ENCODE measurements at regions not wholly inside any gene's neighbourhood (a gene's known extent, or its start where the extent isn't known, plus 50 kb on each side); places are given as distances from the start of the nearest gene placed in this dataset.
A peak's percentile ranks its signal among the peaks of the same experiment; 100 is the strongest.

GRCh38 chr10:118870467-118871243 lies 115.9 kb upstream of the CACUL1 start:
- Histone ChIP-seq H3K27me3 (ENCODE audit: insufficient read depth, poor library complexity, severe bottlenecking) (no peaks in the 10 kb centered on the region), H3K4me3 (replicated peaks; ENCODE audit: insufficient read depth, low read length) (no peak overlapping the region), H3K27ac (replicated peaks) (peak overlapping the region; percentile 0; the same call in 1 of the 2 replicates)
- TF ChIP-seq, protein P1, sequence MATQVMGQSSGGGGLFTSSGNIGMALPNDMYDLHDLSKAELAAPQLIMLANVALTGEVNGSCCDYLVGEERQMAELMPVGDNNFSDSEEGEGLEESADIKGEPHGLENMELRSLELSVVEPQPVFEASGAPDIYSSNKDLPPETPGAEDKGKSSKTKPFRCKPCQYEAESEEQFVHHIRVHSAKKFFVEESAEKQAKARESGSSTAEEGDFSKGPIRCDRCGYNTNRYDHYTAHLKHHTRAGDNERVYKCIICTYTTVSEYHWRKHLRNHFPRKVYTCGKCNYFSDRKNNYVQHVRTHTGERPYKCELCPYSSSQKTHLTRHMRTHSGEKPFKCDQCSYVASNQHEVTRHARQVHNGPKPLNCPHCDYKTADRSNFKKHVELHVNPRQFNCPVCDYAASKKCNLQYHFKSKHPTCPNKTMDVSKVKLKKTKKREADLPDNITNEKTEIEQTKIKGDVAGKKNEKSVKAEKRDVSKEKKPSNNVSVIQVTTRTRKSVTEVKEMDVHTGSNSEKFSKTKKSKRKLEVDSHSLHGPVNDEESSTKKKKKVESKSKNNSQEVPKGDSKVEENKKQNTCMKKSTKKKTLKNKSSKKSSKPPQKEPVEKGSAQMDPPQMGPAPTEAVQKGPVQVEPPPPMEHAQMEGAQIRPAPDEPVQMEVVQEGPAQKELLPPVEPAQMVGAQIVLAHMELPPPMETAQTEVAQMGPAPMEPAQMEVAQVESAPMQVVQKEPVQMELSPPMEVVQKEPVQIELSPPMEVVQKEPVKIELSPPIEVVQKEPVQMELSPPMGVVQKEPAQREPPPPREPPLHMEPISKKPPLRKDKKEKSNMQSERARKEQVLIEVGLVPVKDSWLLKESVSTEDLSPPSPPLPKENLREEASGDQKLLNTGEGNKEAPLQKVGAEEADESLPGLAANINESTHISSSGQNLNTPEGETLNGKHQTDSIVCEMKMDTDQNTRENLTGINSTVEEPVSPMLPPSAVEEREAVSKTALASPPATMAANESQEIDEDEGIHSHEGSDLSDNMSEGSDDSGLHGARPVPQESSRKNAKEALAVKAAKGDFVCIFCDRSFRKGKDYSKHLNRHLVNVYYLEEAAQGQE (IDR thresholded peaks at IDR 0.05; ENCODE audit: insufficient replicate concordance, low read depth) = no peak
- TF ChIP-seq GABPA (IDR thresholded peaks at IDR 0.05; ENCODE audit: low read depth) (no peak; the same call in 1 of the 2 replicates), POLR2AphosphoS5 (IDR thresholded peaks at IDR 0.05; ENCODE audit: low read depth) (peak; percentile 55; the same call in 1 of the 2 replicates), SPI1 (IDR thresholded peaks at IDR 0.05; ENCODE audit: borderline replicate concordance, low read depth) (peak; percentile 73; the same call in 1 of the 2 replicates), CTCF (IDR thresholded peaks at IDR 0.05; ENCODE audit: insufficient read depth, low read length) (no peak)
- DNase-seq (ENCODE audit: low read depth in 1 of 2, low spot score in 1 of 2) = peak; percentile 82 to 89

GRCh38 chr10:118871244-118871865 lies 116.6 kb upstream of the CACUL1 start:
- 0 out of 2 replicates have a peak overlapping the region, but pooled peaks have one; percentile 19 for H3K27ac ChIP-seq (replicated peaks)
- H3K4me3 ChIP-seq (replicated peaks; ENCODE audit: insufficient read depth, low read length) = no peak overlapping the region
- no peaks in the 10 kb centered on the region for H3K27me3 ChIP-seq (ENCODE audit: insufficient read depth, poor library complexity, severe bottlenecking)
- TF ChIP-seq CTCF (IDR thresholded peaks at IDR 0.05; ENCODE audit: insufficient read depth, low read length) (no peak), GABPA (IDR thresholded peaks at IDR 0.05; ENCODE audit: low read depth) (no peak), POLR2AphosphoS5 (IDR thresholded peaks at IDR 0.05; ENCODE audit: low read depth) (no peak), SPI1 (IDR thresholded peaks at IDR 0.05; ENCODE audit: borderline replicate concordance, low read depth) (peak; percentile 66)
- no peak for DNase-seq (ENCODE audit: low read depth in 1 of 2, low spot score in 1 of 2)

DNA sequence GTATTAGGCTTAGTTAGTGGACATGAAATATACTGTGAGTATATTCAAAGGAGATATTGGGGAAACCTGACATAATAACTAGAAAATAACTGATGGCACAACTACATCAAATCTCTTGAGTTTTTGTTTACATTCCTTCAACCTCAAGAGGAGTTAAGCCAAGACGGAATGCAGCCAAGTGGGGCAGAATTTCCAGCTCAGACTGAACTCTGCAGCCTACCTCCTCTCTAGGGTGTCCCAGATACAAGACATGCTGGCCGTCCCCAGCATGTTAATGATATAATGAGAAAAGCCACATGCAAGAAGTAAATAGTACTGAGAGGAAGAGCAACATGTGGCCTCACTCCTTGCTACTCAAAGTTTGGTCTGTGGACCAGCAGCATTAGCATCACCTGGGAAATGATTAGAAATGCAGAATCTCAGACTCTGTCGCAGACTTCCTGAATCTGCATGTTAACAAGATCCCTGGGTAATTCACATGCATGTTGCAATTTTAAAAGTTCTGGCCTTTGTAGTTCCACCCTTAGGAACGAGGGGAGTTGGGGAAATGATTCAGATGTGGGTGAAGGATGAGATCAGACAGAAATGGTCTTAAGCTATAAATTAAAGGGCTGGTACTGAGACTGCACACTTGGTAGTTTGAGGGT lies 118.4 kb upstream of the CACUL1 start:
- no peak for TF ChIP-seq SPI1 (IDR thresholded peaks at IDR 0.05; ENCODE audit: borderline replicate concordance, low read depth)
- no peak for TF ChIP-seq CTCF (IDR thresholded peaks at IDR 0.05; ENCODE audit: insufficient read depth, low read length)
- no peak for TF ChIP-seq POLR2AphosphoS5 (IDR thresholded peaks at IDR 0.05; ENCODE audit: low read depth)
- TF ChIP-seq, protein P1 (IDR thresholded peaks at IDR 0.05; ENCODE audit: insufficient replicate concordance, low read depth) = no peak
- no peak for TF ChIP-seq GABPA (IDR thresholded peaks at IDR 0.05; ENCODE audit: low read depth)
- no peak overlapping the region for H3K27ac ChIP-seq (replicated peaks)
- no peak for DNase-seq (ENCODE audit: low read depth in 1 of 2, low spot score in 1 of 2)
- H3K27me3 ChIP-seq (ENCODE audit: insufficient read depth, poor library complexity, severe bottlenecking) = no peaks in the 10 kb centered on the region
- no peak overlapping the region for H3K4me3 ChIP-seq (replicated peaks; ENCODE audit: insufficient read depth, low read length)
